HG03342 (cell line): ENCODE measurements at regions not wholly inside any gene's neighbourhood (a gene's known extent, or its start where the extent isn't known, plus 50 kb on each side); places are given as distances from the start of the nearest gene placed in this dataset.

ENCODE experiments used
- ATAC-seq: cut with Tn5 transposase; IDR thresholded peaks from one replicate; pipeline ENCODE4 v1.9.1; 2021; ENCODE audit warnings: mild to moderate bottlenecking, moderate library complexity; ENCODE audit not compliant: unreplicated experiment

- ATAC-seq = no peak
Observed at GRCh38 chr17:77867976-77868713, 90.4 kb upstream of the TNRC6C start.

- no peak for ATAC-seq
Observed at GRCh38 chr17:77869041-77869599, 89.4 kb upstream of the TNRC6C start.

- ATAC-seq = peak; percentile 85
Observed at GRCh38 chr17:77869665-77870132, 88.8 kb upstream of the TNRC6C start.

- no peak for ATAC-seq
Observed at GRCh38 chr17:77872199-77872598, 86.3 kb upstream of the TNRC6C start.

- ATAC-seq = no peak
Observed at GRCh38 chr17:77872714-77873499, 85.6 kb upstream of the TNRC6C start.

- ATAC-seq = no peak
Observed at GRCh38 chr17:77873500-77874302, 84.8 kb upstream of the TNRC6C start.

- ATAC-seq = no peak
Observed at GRCh38 chr17:77874303-77875050, 84.0 kb upstream of the TNRC6C start.

GRCh38 chr17:77875051-77875780, 83.3 kb upstream of the TNRC6C start:
- ATAC-seq = no peak

GRCh38 chr17:77875881-77876509, 82.5 kb upstream of the TNRC6C start:
- ATAC-seq = no peak

GRCh38 chr17:77877036-77877435, 81.5 kb upstream of the TNRC6C start:
- ATAC-seq = no peak

- no peak for ATAC-seq
Observed at GRCh38 chr17:77877646-77878355, 80.7 kb upstream of the TNRC6C start.

- no peak for ATAC-seq
Observed at GRCh38 chr17:77879226-77879895, 79.1 kb upstream of the TNRC6C start.

GRCh38 chr17:77879896-77880280, 78.6 kb upstream of the TNRC6C start:
- no peak for ATAC-seq

- ATAC-seq = peak; percentile 5
Observed at GRCh38 chr17:77880711-77881450, 77.6 kb upstream of the TNRC6C start.

GRCh38 chr17:77881545-77881944, 77.0 kb upstream of the TNRC6C start:
- ATAC-seq = peak; percentile 80

- ATAC-seq = no peak
Observed at GRCh38 chr17:77882040-77882439, 76.5 kb upstream of the TNRC6C start.

GRCh38 chr17:77882481-77883212, 75.9 kb upstream of the TNRC6C start:
- no peak for ATAC-seq
